ENCODE measurements at regions not wholly inside any gene's neighbourhood (a gene's known extent, or its start where the extent isn't known, plus 50 kb on each side); places are given as distances from the start of the nearest gene placed in this dataset.

GRCh38 chr11:131297441-131297840, 73.0 kb upstream of the NTM start:
- DNase-seq (ENCODE audit: low read depth in 2 of 2), result no peak

GRCh38 chr11:131299598-131300438, 70.6 kb upstream of the NTM start:
- no peak for DNase-seq (ENCODE audit: low read depth in 2 of 2)

GRCh38 chr11:131300439-131300717, 70.0 kb upstream of the NTM start:
- DNase-seq (ENCODE audit: low read depth in 2 of 2), result no peak

GRCh38 chr11:131301306-131301705, 69.1 kb upstream of the NTM start:
- no peak for DNase-seq (ENCODE audit: low read depth in 2 of 2)

GRCh38 chr11:131302836-131303235, 67.6 kb upstream of the NTM start:
- DNase-seq (ENCODE audit: low read depth in 2 of 2), result no peak

- no peak for DNase-seq (ENCODE audit: low read depth in 2 of 2)
These were observed 66.8 kb upstream of the NTM start for GRCh38 chr11:131303611-131304119.

- no peak for DNase-seq (ENCODE audit: low read depth in 2 of 2)
These were observed 65.4 kb upstream of the NTM start for GRCh38 chr11:131305005-131305404.

- DNase-seq (ENCODE audit: low read depth in 2 of 2), result no peak
These were observed 62.9 kb upstream of the NTM start for GRCh38 chr11:131307506-131307905.

- no peak for DNase-seq (ENCODE audit: low read depth in 2 of 2)
These were observed 60.6 kb upstream of the NTM start for GRCh38 chr11:131309776-131310175.

- DNase-seq (ENCODE audit: low read depth in 2 of 2), result no peak
These were observed 58.5 kb upstream of the NTM start for GRCh38 chr11:131311776-131312514.

Measured in lung microvascular endothelial cell (primary cell).